ENCODE measurements at regions not wholly inside any gene's neighbourhood (a gene's known extent, or its start where the extent isn't known, plus 50 kb on each side); places are given as distances from the start of the nearest gene placed in this dataset.

DNA sequence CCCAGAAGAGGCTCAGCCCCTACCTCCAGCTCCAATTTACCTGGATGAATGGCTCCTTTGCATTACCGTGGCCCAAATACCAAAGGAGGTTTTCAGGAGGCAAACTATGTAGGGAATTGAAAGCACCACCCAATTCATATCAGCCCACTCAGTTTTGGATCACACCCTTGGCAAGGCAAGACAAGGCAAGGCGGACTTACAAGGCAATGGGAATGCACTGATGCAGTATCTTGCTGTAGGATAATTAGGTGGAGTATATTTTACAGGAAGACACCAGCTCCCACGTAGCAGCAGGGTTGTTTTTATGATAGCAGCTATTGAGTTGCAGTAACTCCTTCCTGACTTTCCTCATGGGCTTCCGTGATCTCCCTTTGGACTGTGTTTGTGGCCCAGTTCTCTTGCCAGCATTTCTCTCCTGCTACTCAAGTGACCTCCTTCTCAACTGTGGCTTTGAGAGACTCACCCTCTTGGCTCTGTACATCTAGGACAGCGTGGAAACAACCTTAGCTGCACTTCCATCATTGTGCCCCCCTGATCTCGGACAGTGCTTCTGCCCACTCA is 935.9 kb downstream of the EFNB2 start:
- in situ Hi-C loops (cut with HindIII; ENCODE audit: low sequenced_read_pairs): no loop called here
- no peak for DNase-seq (ENCODE audit: low read depth, low spot score)
- TF ChIP-seq, protein P1, sequence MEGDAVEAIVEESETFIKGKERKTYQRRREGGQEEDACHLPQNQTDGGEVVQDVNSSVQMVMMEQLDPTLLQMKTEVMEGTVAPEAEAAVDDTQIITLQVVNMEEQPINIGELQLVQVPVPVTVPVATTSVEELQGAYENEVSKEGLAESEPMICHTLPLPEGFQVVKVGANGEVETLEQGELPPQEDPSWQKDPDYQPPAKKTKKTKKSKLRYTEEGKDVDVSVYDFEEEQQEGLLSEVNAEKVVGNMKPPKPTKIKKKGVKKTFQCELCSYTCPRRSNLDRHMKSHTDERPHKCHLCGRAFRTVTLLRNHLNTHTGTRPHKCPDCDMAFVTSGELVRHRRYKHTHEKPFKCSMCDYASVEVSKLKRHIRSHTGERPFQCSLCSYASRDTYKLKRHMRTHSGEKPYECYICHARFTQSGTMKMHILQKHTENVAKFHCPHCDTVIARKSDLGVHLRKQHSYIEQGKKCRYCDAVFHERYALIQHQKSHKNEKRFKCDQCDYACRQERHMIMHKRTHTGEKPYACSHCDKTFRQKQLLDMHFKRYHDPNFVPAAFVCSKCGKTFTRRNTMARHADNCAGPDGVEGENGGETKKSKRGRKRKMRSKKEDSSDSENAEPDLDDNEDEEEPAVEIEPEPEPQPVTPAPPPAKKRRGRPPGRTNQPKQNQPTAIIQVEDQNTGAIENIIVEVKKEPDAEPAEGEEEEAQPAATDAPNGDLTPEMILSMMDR (IDR thresholded peaks at IDR 0.05; ENCODE audit: low read depth, low read length): no peak
- no peak overlapping the region for H3K4me3 ChIP-seq (ENCODE audit: low read depth, low read length)

DNA sequence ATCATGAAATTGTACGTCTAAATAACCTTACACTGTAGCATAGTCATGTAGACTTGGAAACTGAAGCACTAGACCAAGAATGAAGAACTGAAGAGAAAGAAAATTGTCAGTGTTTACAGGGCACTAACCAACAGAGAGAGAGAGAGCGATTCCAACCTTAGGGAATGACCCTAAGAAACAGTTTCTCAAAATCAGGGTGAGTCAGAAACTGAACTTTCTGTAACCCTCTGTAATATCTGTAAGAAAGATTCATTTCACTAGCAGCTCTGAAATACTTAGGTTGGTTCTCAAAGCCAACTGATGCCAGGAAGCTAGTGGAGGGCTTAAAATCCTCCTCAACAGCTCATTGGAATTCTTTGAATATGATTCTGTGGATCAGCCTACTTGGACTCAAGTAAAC is 936.9 kb downstream of the EFNB2 start:
- no peak overlapping the region for H3K4me3 ChIP-seq (ENCODE audit: low read depth, low read length)
- in situ Hi-C loops (cut with HindIII; ENCODE audit: low sequenced_read_pairs): no loop called here
- TF ChIP-seq, protein P1 (IDR thresholded peaks at IDR 0.05; ENCODE audit: low read depth, low read length): no peak
- peak; percentile 74 for DNase-seq (ENCODE audit: low read depth, low spot score)

DNA sequence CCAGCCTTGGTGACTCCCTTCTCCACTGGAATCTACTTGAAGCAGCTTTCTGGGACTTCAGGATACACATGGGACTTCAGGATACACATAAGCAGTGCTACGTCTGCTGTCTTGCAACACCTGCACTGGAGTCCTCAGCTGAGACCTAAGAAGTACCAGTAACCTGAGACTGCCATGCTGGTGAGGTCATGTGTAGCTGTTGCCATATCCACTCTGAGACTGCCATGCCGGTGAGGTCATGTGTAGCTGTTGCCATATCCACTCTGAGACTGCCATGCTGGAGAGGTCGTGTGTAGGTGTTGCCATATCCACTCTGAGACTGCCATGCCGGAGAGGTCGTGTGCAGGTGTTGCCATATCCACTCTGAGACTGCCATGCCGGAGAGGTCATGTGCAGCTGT is 937.9 kb downstream of the EFNB2 start:
- no peak for DNase-seq (ENCODE audit: low read depth, low spot score)
- in situ Hi-C loops (cut with HindIII; ENCODE audit: low sequenced_read_pairs): no loop called here
- no peak overlapping the region for H3K4me3 ChIP-seq (ENCODE audit: low read depth, low read length)
- TF ChIP-seq, protein P1 (IDR thresholded peaks at IDR 0.05; ENCODE audit: low read depth, low read length): no peak

DNA sequence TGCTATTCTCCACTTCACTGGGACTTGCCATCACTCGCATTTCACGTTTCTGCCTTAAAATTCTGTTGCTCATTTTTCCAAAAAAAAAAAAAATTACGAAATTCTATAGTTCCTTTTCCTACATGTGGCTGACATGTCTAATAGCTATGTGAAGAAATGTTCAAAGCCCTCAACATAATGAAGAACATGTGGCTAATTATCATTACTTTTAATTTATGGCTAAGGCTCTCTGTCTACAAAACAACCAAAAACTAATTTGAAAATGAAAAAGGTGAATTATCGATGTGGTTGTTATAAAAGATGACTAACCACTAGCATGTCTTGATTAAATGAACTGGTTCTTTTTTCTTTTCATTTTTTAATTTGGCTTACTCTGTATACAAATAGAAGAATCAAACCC is 940.0 kb downstream of the EFNB2 start:
- in situ Hi-C loops (cut with HindIII; ENCODE audit: low sequenced_read_pairs): no loop called here

DNA sequence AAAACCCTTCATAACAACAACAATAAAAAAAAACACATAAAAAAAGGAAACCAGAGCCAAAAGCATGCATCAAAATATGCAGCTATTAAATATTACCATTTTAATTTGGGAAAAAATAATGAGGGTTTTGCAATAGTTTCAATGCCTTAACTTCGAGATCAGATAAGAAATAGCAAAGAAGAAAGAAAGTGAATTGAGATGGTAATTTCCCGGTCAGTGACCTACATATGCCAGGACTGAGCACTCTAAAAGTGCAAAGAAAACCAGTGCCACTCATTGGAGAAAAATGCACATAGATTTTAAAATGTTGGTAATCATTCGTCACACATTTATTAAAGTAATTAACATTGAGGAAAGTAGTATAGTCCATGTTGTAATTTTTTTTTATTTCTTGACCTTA is 944.2 kb downstream of the EFNB2 start:
- DNase-seq (ENCODE audit: low read depth, low spot score): no peak
- H3K4me3 ChIP-seq (ENCODE audit: low read depth, low read length): no peak overlapping the region
- in situ Hi-C loops (cut with HindIII; ENCODE audit: low sequenced_read_pairs): no loop called here
- TF ChIP-seq, protein P1 (IDR thresholded peaks at IDR 0.05; ENCODE audit: low read depth, low read length): no peak

More for the DNA sequence above, 940.0 kb downstream of the EFNB2 start:
- no peak overlapping the region for H3K4me3 ChIP-seq (ENCODE audit: low read depth, low read length)
- no peak for DNase-seq (ENCODE audit: low read depth, low spot score)
- TF ChIP-seq, protein P1 (IDR thresholded peaks at IDR 0.05; ENCODE audit: low read depth, low read length): no peak

DNA sequence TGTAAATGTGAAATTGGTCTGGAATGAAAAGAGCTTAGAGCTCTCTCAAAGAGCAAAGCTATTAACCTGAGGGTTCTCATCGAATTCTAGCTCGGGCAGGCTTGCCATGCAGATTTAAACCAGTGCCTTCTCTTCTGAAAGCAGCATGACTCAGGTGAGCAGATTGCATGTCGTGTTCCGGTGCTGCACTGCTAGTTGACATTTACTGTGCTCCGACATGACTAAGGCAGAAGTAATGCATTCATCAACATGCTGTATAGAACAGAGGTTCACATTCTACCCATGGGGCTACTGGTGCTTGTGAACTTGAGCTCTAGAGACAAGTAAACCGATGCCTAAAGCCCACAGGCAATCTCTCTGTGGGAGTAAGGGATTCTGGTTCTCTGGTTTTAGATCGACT is 947.7 kb downstream of the EFNB2 start:
- TF ChIP-seq, protein P1 (IDR thresholded peaks at IDR 0.05; ENCODE audit: low read depth, low read length): no peak
- peak; percentile 46 for DNase-seq (ENCODE audit: low read depth, low spot score)
- H3K4me3 ChIP-seq (ENCODE audit: low read depth, low read length): no peak overlapping the region
- in situ Hi-C loops (cut with HindIII; ENCODE audit: low sequenced_read_pairs): no loop called here

All from astrocyte of the spinal cord (primary cell).